D721Med (cell line): ENCODE measurements at regions not wholly inside any gene's neighbourhood (a gene's known extent, or its start where the extent isn't known, plus 50 kb on each side); places are given as distances from the start of the nearest gene placed in this dataset.
"Not testable (repeated sequence)": the region's sequence is repeated elsewhere in the genome, so short reads cannot be mapped to it uniquely, and the experiment has no call there.

ENCODE experiments used
- DNase-seq: peaks from one replicate; pipeline ENCODE4 v3.0.0; 2011; ENCODE audit warnings: low spot score; ENCODE audit not compliant: insufficient read length
- FAIRE-seq: peaks from 2 replicates; lab custom pipeline; 2011; peaks lifted over from hg19 to GRCh38; lab: Jason Lieb, UNC
- TF ChIP-seq, protein P1 (sequence below): IDR thresholded peaks from 2 replicates; pipeline ENCODE4 v1.5.1; 2012; ENCODE audit warnings: mild to moderate bottlenecking, control low read depth; ENCODE audit not compliant: insufficient read depth; ENCODE audit errors: missing control alignments

DNA sequence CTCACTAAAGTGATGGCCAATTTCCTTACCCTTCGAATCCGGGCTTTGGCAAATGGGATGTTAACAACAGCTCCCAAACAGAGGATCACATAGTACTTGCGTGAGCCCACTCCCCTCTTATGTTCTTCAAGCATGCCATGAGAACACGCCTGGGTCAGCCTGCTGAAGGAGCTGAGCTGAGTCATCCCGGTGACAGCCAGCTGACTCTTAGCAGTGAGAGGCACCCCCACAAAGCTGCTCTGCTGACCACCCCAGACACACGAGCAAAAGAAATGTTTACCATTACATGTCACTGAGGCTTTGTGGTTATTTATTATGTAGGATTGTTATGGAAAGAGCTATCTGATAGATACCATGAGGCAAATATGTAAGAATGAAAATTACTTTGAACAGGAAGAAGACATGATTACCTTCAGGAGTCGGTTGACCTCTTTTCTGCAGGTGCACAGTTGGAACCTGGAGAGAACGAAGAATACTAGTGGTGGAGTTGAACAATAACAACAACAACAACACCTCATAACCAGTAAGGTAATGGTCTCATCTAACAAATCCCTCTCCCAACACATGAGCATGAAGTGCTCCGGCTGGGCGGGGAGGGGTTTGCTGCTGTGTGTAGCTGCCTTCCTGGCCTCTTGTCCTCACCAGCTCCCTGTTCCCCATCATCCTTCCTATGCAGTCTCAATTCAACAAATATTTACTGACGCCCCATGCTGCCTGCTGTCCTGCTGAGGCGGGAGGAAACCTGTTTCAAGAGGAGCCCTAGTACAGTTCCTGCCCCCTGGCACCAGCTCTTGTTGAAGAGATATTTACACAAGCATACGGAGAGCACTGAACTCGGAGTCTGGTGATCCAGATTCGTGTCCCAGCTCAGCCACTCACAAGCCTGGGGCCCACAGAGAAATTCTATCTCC lies 69.4 kb upstream of the LHFPL2 start:
- DNase-seq, result no peak
- FAIRE-seq, result no peak
- TF ChIP-seq, protein P1, sequence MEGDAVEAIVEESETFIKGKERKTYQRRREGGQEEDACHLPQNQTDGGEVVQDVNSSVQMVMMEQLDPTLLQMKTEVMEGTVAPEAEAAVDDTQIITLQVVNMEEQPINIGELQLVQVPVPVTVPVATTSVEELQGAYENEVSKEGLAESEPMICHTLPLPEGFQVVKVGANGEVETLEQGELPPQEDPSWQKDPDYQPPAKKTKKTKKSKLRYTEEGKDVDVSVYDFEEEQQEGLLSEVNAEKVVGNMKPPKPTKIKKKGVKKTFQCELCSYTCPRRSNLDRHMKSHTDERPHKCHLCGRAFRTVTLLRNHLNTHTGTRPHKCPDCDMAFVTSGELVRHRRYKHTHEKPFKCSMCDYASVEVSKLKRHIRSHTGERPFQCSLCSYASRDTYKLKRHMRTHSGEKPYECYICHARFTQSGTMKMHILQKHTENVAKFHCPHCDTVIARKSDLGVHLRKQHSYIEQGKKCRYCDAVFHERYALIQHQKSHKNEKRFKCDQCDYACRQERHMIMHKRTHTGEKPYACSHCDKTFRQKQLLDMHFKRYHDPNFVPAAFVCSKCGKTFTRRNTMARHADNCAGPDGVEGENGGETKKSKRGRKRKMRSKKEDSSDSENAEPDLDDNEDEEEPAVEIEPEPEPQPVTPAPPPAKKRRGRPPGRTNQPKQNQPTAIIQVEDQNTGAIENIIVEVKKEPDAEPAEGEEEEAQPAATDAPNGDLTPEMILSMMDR, result no peak

DNA sequence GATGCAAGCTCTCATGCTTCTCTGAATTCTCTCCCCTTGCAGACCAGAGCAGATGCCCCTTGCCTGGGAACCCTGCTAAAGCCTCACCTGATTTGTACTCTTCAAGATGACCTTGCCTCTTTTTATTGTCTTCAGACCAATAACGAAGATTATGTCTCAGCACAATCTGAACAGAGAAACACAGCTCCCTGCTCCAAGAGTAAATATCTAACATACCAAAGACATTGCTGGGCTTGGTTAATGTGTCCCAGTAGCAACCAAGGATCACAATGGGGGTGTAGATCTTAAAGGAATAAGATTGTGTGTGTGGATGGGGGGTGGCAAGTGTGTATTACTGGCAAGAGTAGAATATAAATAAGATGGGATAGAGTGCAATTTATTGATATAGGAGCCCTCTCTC lies 67.6 kb upstream of the LHFPL2 start:
- TF ChIP-seq, protein P1, result no peak
- FAIRE-seq (no peak), DNase-seq (no peak)

DNA sequence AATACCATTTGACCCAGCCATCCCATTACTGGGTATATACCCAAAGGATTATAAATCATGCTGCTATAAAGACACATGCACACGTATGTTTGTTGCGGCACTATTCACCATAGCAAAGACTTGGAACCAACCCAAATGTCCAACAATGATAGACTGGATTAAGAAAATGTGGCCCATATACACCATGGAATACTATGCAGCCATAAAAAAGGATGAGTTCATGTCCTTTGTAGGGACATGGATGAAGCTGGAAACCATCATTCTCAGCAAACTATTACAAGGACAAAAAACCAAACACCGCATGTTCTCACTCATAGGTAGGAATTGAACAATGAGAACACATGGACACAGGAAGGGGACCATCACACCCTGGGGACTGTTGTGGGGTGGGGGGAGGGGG lies 66.8 kb upstream of the LHFPL2 start:
- not testable (repeated sequence) for DNase-seq, FAIRE-seq

DNA sequence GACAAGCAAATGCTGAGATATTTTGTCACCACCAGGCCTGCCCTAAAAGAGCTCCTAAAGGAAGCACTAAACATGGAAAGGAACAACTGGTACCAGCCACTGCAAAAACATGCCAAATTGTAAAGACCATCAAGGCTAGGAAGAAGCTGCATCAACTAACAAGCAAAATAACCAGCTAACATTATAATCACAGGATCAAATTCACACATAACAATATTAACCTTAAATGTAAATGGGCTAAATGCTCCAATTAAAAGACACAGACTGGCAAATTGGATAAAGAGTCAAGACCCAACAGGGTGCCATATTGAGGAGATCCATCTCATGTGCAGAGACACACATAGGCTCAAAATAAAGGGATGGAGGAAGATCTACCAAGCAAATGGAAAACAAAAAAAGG lies 63.1 kb upstream of the LHFPL2 start:
- not testable (repeated sequence) for FAIRE-seq, DNase-seq

DNA sequence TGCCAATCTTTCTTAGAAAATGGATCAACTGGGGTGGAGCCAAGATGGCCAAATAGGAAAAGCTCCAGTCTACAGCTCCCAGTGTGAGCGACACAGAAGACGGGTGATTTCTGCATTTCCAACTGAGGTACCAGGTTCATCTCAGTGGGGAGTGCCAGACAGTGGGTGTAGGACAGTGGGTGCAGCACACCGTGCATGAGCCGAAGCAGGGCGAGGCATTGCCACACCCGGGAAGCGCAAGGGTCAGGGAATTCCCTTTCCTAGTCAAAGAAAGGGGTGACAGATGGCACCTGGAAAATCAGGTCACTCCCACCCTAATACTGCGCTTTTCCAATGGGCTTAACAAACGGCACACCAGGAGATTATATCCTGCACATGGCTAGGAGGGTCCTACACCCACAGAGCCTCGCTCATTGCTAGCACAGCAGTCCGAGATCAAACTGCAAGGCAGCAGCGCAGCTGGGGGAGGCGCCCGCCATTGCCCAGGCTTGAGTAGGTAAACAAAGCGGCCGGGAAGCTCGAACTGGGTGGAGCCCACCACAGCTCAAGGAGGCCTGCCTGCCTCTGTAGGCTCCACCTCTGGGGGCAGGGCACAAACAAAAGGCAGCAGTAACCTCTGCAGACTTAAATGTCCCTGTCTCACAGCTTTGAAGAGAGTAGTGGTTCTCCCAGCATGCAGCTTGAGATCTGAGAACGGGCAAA lies 61.3 kb upstream of the LHFPL2 start:
- DNase-seq, FAIRE-seq: not testable (repeated sequence)

DNA sequence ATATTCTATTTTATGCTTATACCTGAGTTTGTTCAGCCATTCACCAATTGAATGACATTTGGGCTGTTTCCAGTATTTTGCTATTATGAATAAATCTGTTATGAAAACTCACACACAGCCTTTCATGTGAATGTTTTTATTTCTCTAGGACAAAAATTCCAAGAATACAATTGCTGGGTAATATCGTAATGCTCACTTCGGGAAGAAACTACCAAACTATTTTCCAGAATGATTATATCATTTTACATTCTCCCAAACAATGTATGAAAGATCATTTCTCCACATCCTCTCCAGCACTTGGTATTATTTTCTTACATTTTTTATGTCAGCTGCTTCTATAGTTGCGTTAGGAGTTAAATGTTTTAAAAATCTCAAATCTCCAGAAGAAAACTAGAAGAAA lies 58.3 kb upstream of the LHFPL2 start:
- DNase-seq, result no peak
- TF ChIP-seq, protein P1, result no peak
- FAIRE-seq, result no peak

DNA sequence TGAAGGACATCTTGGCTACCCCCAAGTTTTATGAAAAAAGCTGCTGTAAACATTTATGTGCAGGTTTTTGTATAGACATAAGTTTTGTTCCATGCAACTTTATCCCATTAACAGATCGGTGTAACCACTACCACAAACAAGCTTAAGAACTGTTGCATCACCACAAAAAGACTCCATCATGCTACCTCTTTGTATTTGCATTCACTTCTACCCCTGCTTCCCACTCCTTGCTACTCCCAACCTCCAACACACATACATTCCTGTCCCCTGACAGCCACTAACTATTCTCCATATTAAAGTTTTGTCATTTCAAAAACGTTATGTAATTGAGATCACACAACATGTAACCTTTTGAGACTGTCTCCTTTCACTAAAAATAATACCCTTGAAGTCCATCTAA lies 57.8 kb upstream of the LHFPL2 start:
- DNase-seq (no peak), FAIRE-seq (no peak)
- TF ChIP-seq, protein P1, result no peak

DNA sequence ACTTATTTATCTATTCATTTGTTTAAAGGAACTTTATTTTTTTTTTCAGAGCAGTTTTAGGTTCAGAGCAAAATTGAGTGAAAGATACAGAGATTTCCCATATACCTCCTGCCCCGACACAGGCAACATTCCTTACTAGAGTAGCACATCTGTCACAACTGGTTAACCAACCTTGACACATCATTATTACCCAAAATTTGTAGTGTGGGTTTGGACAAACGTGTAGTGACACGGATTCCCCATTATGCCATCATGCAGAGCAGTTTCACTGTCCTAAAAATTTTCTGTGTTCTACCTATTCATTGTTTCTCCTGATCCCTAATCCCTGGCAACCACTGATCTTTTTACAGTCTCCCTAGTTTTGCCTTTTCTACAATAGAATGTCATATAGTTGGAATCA lies 57.3 kb upstream of the LHFPL2 start:
- TF ChIP-seq, protein P1, result no peak
- FAIRE-seq (no peak), DNase-seq (no peak)
